ENCODE measurements at regions not wholly inside any gene's neighbourhood (a gene's known extent, or its start where the extent isn't known, plus 50 kb on each side); places are given as distances from the start of the nearest gene placed in this dataset.

DNA sequence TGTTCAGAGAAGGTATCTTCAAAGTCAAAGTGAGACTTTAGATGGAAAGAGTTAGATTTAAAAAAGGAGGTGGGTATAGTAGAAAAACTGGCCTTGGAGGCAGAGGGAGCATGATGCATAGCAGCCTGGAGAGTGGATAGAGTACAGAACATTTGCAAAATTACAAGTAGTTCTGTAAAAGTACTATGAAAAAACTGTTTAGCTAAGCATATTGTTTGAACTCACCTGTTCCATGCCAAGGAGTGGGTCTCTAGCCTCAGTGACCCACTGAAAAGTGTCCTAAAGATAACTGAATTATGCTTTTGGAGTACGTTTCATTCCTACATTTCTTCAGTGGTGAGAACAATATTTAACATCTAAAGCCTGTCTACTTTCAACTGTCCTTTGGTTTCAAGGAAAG, 218.9 kb downstream of the NAP1L3 start:
- TF ChIP-seq, protein P1, sequence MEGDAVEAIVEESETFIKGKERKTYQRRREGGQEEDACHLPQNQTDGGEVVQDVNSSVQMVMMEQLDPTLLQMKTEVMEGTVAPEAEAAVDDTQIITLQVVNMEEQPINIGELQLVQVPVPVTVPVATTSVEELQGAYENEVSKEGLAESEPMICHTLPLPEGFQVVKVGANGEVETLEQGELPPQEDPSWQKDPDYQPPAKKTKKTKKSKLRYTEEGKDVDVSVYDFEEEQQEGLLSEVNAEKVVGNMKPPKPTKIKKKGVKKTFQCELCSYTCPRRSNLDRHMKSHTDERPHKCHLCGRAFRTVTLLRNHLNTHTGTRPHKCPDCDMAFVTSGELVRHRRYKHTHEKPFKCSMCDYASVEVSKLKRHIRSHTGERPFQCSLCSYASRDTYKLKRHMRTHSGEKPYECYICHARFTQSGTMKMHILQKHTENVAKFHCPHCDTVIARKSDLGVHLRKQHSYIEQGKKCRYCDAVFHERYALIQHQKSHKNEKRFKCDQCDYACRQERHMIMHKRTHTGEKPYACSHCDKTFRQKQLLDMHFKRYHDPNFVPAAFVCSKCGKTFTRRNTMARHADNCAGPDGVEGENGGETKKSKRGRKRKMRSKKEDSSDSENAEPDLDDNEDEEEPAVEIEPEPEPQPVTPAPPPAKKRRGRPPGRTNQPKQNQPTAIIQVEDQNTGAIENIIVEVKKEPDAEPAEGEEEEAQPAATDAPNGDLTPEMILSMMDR (conservative IDR thresholded peaks at IDR 0.05): no peak
- no peak for TF ChIP-seq EZH2 (IDR thresholded peaks at IDR 0.05; ENCODE audit: low read depth)

Data from PC-9 (cell line).